ENCODE measurements at regions not wholly inside any gene's neighbourhood (a gene's known extent, or its start where the extent isn't known, plus 50 kb on each side); places are given as distances from the start of the nearest gene placed in this dataset.

GRCh38 chr15:70560617-70561328 lies 202.6 kb downstream of the UACA start:
- Histone ChIP-seq H3K9me1 (ENCODE audit: control insufficient read depth, insufficient read depth, low read length) (no peaks in the 10 kb centered on the region), H3K27ac (ENCODE audit: extremely low read depth, low read depth, low read length) (no peak overlapping the region), H3K4me1 (replicated peaks in 1 of 2; ENCODE audit: control insufficient read depth in 2 of 2, insufficient read depth in 2 of 2, low read length in 2 of 2) (no peaks in the 10 kb centered on the region), H3K4me3 (no peak overlapping the region), H3K36me3 (ENCODE audit: control insufficient read depth, insufficient read depth, low read length) (no peaks in the 10 kb centered on the region), H3K9me3 (replicated peaks; ENCODE audit: control insufficient read depth, insufficient read depth, low read depth, low read length) (no peaks in the 10 kb centered on the region), H3K9ac (ENCODE audit: insufficient read depth in 1 of 2, low read depth in 2 of 2, low read length in 2 of 2) (no peak overlapping the region), H4K20me1 (replicated peaks; ENCODE audit: control insufficient read depth, insufficient read depth, low read length) (no peaks in the 10 kb centered on the region; the same call in none of the 2 replicates), H3K27me3 (ENCODE audit: control insufficient read depth in 2 of 2, insufficient read depth in 2 of 2, low read length in 2 of 2) (peaks cover 0 to 37% of the 10 kb centered on the region in 2 experiments; a peak in 3 of 5 replicates), H3K79me2 (ENCODE audit: control insufficient read depth, insufficient read depth, low read length) (no peaks in the 10 kb centered on the region), H2AFZ (ENCODE audit: low read depth, low read length) (no peak overlapping the region), H3K4me2 (ENCODE audit: insufficient read depth, low read length) (no peak overlapping the region)
- DNase-seq (ENCODE audit: extremely low read depth in 1 of 4, low spot score in 3 of 4): no peak
- FAIRE-seq: no peak
- intact Hi-C loops (cut with micrococcal nuclease): no loop called here
- in situ Hi-C loops (cut with MboI): no loop called here
- WGBS (ENCODE audit: insufficient coverage, low coverage, missing lambda C conversion rate): 0% methylated on average over 3 of the region's 4 CpGs
- ATAC-seq: no peak
- no peak for TF ChIP-seq ZNF830 (CRISPR knock-in tag; IDR thresholded peaks at IDR 0.05)
- TF ChIP-seq ZNF324 (CRISPR knock-in tag; IDR thresholded peaks at IDR 0.05): no peak
- no peak for TF ChIP-seq FOXK2 (conservative IDR thresholded peaks at IDR 0.05 in 1 of 2, IDR thresholded peaks at IDR 0.05 in 1 of 2; ENCODE audit: low read depth in 2 of 2)
- no peak for TF ChIP-seq CTCFL (IDR thresholded peaks at IDR 0.05; ENCODE audit: borderline replicate concordance, insufficient read depth, low read depth, low read length, poor library complexity, severe bottlenecking)
- TF ChIP-seq PKNOX1 (IDR thresholded peaks at IDR 0.05): no peak
- TF ChIP-seq ZNF24 (IDR thresholded peaks at IDR 0.05): no peak
- no peak for TF ChIP-seq WHSC1 (IDR thresholded peaks at IDR 0.05; ENCODE audit: low read length)
- TF ChIP-seq NFIX (CRISPR knock-in tag; IDR thresholded peaks at IDR 0.05; ENCODE audit: low read depth): no peak
- TF ChIP-seq ZNF766 (CRISPR knock-in tag; conservative IDR thresholded peaks at IDR 0.05): no peak
- no peak for TF ChIP-seq TBP (optimal IDR thresholded peaks at IDR 0.05; ENCODE audit: low read depth, low read length)
- TF ChIP-seq ZNF445 (CRISPR knock-in tag; IDR thresholded peaks at IDR 0.05; ENCODE audit: low read depth): no peak
- no peak for TF ChIP-seq RHOXF2B (CRISPR knock-in tag; conservative IDR thresholded peaks at IDR 0.05)
- no peak for TF ChIP-seq TAF1 (IDR thresholded peaks at IDR 0.05; ENCODE audit: control insufficient read depth, extremely low read depth, insufficient read depth, low read length, severe bottlenecking)
- TF ChIP-seq, protein P1, sequence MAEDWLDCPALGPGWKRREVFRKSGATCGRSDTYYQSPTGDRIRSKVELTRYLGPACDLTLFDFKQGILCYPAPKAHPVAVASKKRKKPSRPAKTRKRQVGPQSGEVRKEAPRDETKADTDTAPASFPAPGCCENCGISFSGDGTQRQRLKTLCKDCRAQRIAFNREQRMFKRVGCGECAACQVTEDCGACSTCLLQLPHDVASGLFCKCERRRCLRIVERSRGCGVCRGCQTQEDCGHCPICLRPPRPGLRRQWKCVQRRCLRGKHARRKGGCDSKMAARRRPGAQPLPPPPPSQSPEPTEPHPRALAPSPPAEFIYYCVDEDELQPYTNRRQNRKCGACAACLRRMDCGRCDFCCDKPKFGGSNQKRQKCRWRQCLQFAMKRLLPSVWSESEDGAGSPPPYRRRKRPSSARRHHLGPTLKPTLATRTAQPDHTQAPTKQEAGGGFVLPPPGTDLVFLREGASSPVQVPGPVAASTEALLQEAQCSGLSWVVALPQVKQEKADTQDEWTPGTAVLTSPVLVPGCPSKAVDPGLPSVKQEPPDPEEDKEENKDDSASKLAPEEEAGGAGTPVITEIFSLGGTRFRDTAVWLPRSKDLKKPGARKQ (CRISPR knock-in tag; IDR thresholded peaks at IDR 0.05): no peak
- no peak for TF ChIP-seq STAG1 (CRISPR knock-in tag; IDR thresholded peaks at IDR 0.05; ENCODE audit: borderline replicate concordance)
- TF ChIP-seq PML (IDR thresholded peaks at IDR 0.05; ENCODE audit: low read length): no peak
- no peak for TF ChIP-seq FOXA3 (CRISPR knock-in tag; conservative IDR thresholded peaks at IDR 0.05 in 1 of 2, IDR thresholded peaks at IDR 0.05 in 1 of 2)
- ChIA-PET CTCF (ENCODE audit: low intra/inter-chr PET ratio) (interaction anchor here (0.6 kb wide), 1 partner anchor 77 kb away, joined by 4 read pairs; no protein-coding TSS in a partner anchor), POLR2A (no interaction called here)
- BruUV-seq (replicated peaks): no TSS peak
